Ishikawa (cell line): ENCODE measurements at regions not wholly inside any gene's neighbourhood (a gene's known extent, or its start where the extent isn't known, plus 50 kb on each side); places are given as distances from the start of the nearest gene placed in this dataset.

Experiments
- CEBPB ChIP-seq: IDR thresholded peaks from 2 replicates; pipeline ENCODE4 v1.6.1; 2012
- CREB1 ChIP-seq: IDR thresholded peaks from 2 replicates; pipeline ENCODE4 v1.6.1; 2012; ENCODE audit warnings: low read depth
- EGR1 ChIP-seq: IDR thresholded peaks from 2 replicates; pipeline ENCODE4 v1.6.1; 2012
- EP300 ChIP-seq: IDR thresholded peaks from 2 replicates; pipeline ENCODE4 v1.6.1; 2012; ENCODE audit warnings: borderline replicate concordance
- FOXM1 ChIP-seq: IDR thresholded peaks from 2 replicates; pipeline ENCODE4 v1.6.1; 2012; ENCODE audit warnings: low read depth, borderline replicate concordance
- NFIC ChIP-seq: IDR thresholded peaks from 2 replicates; pipeline ENCODE4 v1.6.1; 2012
- RAD21 ChIP-seq: IDR thresholded peaks from 2 replicates; pipeline ENCODE4 v1.6.1; 2012; ENCODE audit warnings: low read depth
- REST ChIP-seq: IDR thresholded peaks from 2 replicates; pipeline ENCODE4 v1.6.1; 2012; ENCODE audit warnings: low read depth, mild to moderate bottlenecking
- TAF1 ChIP-seq: IDR thresholded peaks from 2 replicates; pipeline ENCODE4 v1.6.1; 2012; ENCODE audit warnings: low read depth, mild to moderate bottlenecking
- TCF12 ChIP-seq: IDR thresholded peaks from 2 replicates; pipeline ENCODE4 v1.6.1; 2012; ENCODE audit warnings: low read depth
- TEAD4 ChIP-seq: IDR thresholded peaks from 2 replicates; pipeline ENCODE4 v1.6.1; 2012
- USF1 ChIP-seq: IDR thresholded peaks from 2 replicates; pipeline ENCODE4 v1.6.1; 2012
- YY1 ChIP-seq: IDR thresholded peaks from 2 replicates; pipeline ENCODE4 v1.6.1; 2012; ENCODE audit warnings: low read depth
- ZBTB7A ChIP-seq: IDR thresholded peaks from 2 replicates; pipeline ENCODE4 v1.6.1; 2012; ENCODE audit warnings: low read depth
- TF ChIP-seq, protein P1 (sequence below): IDR thresholded peaks from 2 replicates; pipeline ENCODE4 v1.6.1; 2012

- TF ChIP-seq FOXM1: no peak
- TF ChIP-seq TEAD4: no peak
- no peak for TF ChIP-seq YY1
- no peak for TF ChIP-seq CEBPB
- TF ChIP-seq EGR1: no peak
- TF ChIP-seq USF1: no peak
- TF ChIP-seq, protein P1, sequence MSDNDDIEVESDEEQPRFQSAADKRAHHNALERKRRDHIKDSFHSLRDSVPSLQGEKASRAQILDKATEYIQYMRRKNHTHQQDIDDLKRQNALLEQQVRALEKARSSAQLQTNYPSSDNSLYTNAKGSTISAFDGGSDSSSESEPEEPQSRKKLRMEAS: no peak
- no peak for TF ChIP-seq EP300
- TF ChIP-seq TCF12: no peak
- no peak for TF ChIP-seq RAD21
- TF ChIP-seq ZBTB7A: no peak
- TF ChIP-seq NFIC: no peak
- no peak for TF ChIP-seq CREB1
- TF ChIP-seq TAF1: no peak
Observed at GRCh38 chr4:62928483-62928882, 1480.8 kb downstream of the TECRL start.

DNA sequence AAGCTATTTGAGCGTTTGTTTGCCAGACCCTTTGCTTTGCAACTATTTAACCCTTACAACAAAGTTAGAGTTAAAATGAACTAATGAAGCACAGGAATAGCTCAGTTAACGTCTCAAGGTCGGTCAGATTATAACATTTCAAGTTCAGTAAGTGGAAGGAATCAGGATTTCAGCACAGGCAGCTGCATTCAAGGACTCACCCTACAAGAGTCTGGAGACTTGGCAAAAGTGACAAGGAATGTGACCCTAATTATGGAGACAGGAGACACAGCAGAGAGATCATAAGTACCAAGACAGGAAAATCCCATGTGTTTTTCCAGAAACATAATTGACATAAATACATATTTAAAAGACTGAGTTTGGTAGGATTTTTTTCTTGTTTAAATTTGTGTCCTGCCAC is 1481.7 kb downstream of the TECRL start:
- TF ChIP-seq NFIC: no peak
- no peak for TF ChIP-seq CREB1
- TF ChIP-seq, protein P1: no peak
- no peak for TF ChIP-seq EP300
- no peak for TF ChIP-seq EGR1
- TF ChIP-seq CEBPB: no peak
- no peak for TF ChIP-seq REST
- no peak for TF ChIP-seq TAF1
- TF ChIP-seq USF1: no peak
- no peak for TF ChIP-seq FOXM1
- TF ChIP-seq TCF12: no peak
- no peak for TF ChIP-seq YY1
- TF ChIP-seq TEAD4: no peak
- TF ChIP-seq ZBTB7A: no peak
- TF ChIP-seq RAD21: no peak

GRCh38 chr4:62923783-62924182 is 1485.5 kb downstream of the TECRL start:
- no peak for TF ChIP-seq TAF1
- TF ChIP-seq USF1: no peak
- no peak for TF ChIP-seq ZBTB7A
- no peak for TF ChIP-seq FOXM1
- no peak for TF ChIP-seq NFIC
- TF ChIP-seq EP300: no peak
- TF ChIP-seq REST: no peak
- no peak for TF ChIP-seq TEAD4
- no peak for TF ChIP-seq EGR1
- no peak for TF ChIP-seq TCF12
- TF ChIP-seq CEBPB: no peak
- TF ChIP-seq CREB1: no peak
- TF ChIP-seq YY1: no peak
- TF ChIP-seq RAD21: no peak
- TF ChIP-seq, protein P1: no peak

DNA sequence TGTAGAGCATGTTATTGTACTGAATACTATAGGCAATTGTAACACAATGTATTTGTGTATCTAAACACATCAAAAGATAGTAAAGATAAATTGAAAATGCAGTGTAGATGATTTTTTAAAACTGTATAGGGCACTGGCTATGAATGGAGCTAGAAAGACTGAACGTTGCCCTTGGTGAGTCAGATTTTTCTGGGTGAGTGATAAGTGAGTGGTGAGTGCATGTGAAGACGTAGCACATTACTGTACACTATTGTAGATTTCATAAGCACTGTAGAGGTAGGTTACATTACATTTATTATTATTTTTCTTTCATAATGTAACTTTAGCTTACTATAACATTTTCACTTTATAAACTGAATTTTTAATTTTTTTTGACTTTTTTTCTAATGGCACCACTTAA is 1491.6 kb downstream of the TECRL start:
- TF ChIP-seq RAD21 (no peak), CEBPB (no peak)

- TF ChIP-seq ZBTB7A (no peak), CEBPB (no peak), YY1 (no peak), FOXM1 (no peak), EP300 (no peak), REST (no peak), EGR1 (no peak), NFIC (no peak), USF1 (no peak), RAD21 (no peak), TAF1 (no peak), CREB1 (no peak), TCF12 (no peak), TEAD4 (no peak)
- TF ChIP-seq, protein P1: no peak
Observed at GRCh38 chr4:62914758-62915157, 1494.5 kb downstream of the TECRL start.
